BJ (cell line): ENCODE measurements at regions not wholly inside any gene's neighbourhood (a gene's known extent, or its start where the extent isn't known, plus 50 kb on each side); places are given as distances from the start of the nearest gene placed in this dataset.
"Not testable (repeated sequence)": the region's sequence is repeated elsewhere in the genome, so short reads cannot be mapped to it uniquely, and the experiment has no call there.

Experiments used
- CTCF ChIA-PET: fragments of 350-600 bp; formaldehyde crosslinking; extraction: SDS; loops from one replicate; lab custom pipeline; 2021; ENCODE audit warnings: antibody characterized with exemption, inconsistent platforms; lab: Yijun Ruan, JAX
- POLR2A ChIA-PET: fragments of 300-600 bp; sonication (Branson Sonifier 250); formaldehyde crosslinking; extraction: SDS; loops from one replicate; lab custom pipeline; 2021; ENCODE audit warnings: antibody characterized with exemption; lab: Charles Lee
- DNase-seq: peaks from one replicate; pipeline ENCODE4 v3.0.0-alpha.2; 2011; ENCODE audit warnings: low read depth
- H3K27me3 ChIP-seq: 2 replicates; pipeline ENCODE4 v1.6.0; 2011; ENCODE audit warnings: low read length; ENCODE audit not compliant: control insufficient read depth, insufficient read depth
- H3K36me3 ChIP-seq: 2 replicates; pipeline ENCODE4 v1.5.1; 2011; ENCODE audit warnings: low read length; ENCODE audit not compliant: control insufficient read depth, insufficient read depth
- H3K4me3 ChIP-seq: 2 replicates; pipeline ENCODE4 v1.5.1; 2011; ENCODE audit warnings: low read depth, mild to moderate bottlenecking, control low read depth, low read length
- CTCF ChIP-seq: IDR thresholded peaks from 2 replicates; pipeline ENCODE4 v1.5.1; 2011; ENCODE audit warnings: low read depth, mild to moderate bottlenecking, control low read depth, inconsistent platforms, low read length, moderate library complexity; ENCODE audit not compliant: insufficient read depth

GRCh38 chr17:27960183-27960849 lies 67.2 kb upstream of the LYRM9 start:
- Histone ChIP-seq H3K36me3 (no peaks in the 10 kb centered on the region), H3K27me3 (peaks cover 2% of the 10 kb centered on the region; the same call in 1 of the 2 replicates), H3K4me3 (no peak overlapping the region)
- no peak for DNase-seq
- TF ChIP-seq CTCF = no peak
- ChIA-PET CTCF (interaction anchor here (1.3 to 1.5 kb wide), 2 partner anchors 67 to 80 kb away, joined by 5 to 6 read pairs; partner anchors contain the start of gene LYRM9), POLR2A (no interaction called here)

- H3K4me3 ChIP-seq, CTCF ChIA-PET, DNase-seq, H3K27me3 ChIP-seq, H3K36me3 ChIP-seq, POLR2A ChIA-PET: not testable (repeated sequence)
These were observed 69.4 kb upstream of the LYRM9 start for GRCh38 chr17:27962581-27962980.

- Histone ChIP-seq H3K4me3 (no peak overlapping the region), H3K36me3 (no peaks in the 10 kb centered on the region), H3K27me3 (peaks cover 4% of the 10 kb centered on the region; the same call in 1 of the 2 replicates)
- ChIA-PET POLR2A (no interaction called here), CTCF (interaction anchor here (1.9 kb wide), 1 partner anchor 72 kb away, joined by 5 read pairs; no protein-coding TSS in a partner anchor)
- DNase-seq = no peak
- TF ChIP-seq CTCF = no peak
These were observed 72.1 kb upstream of the LYRM9 start for GRCh38 chr17:27965224-27965623.

GRCh38 chr17:27968206-27968732 lies 74.2 kb upstream of the NLK start:
- no peaks in the 10 kb centered on the region for H3K36me3 ChIP-seq
- DNase-seq = no peak
- ChIA-PET CTCF (no interaction called here), POLR2A (no interaction called here)
- H3K27me3 ChIP-seq = peaks cover 4% of the 10 kb centered on the region; the same call in 1 of the 2 replicates
- no peak overlapping the region for H3K4me3 ChIP-seq
- no peak for TF ChIP-seq CTCF

- CTCF ChIA-PET = no interaction called here
- POLR2A ChIA-PET = no interaction called here
- TF ChIP-seq CTCF = no peak
- Histone ChIP-seq H3K36me3 (no peaks in the 10 kb centered on the region), H3K27me3 (peaks cover 4% of the 10 kb centered on the region; the same call in 1 of the 2 replicates), H3K4me3 (no peak overlapping the region)
- no peak for DNase-seq
These were observed 71.9 kb upstream of the NLK start for GRCh38 chr17:27970587-27970986.
